Ishikawa (cell line): ENCODE measurements at regions not wholly inside any gene's neighbourhood (a gene's known extent, or its start where the extent isn't known, plus 50 kb on each side); places are given as distances from the start of the nearest gene placed in this dataset.
A peak's percentile ranks its signal among the peaks of the same experiment; 100 is the strongest.

Experiments used
- CEBPB ChIP-seq: IDR thresholded peaks from 2 replicates; pipeline ENCODE4 v1.6.1; 2012
- CREB1 ChIP-seq: IDR thresholded peaks from 2 replicates; pipeline ENCODE4 v1.6.1; 2012; ENCODE audit warnings: low read depth
- EGR1 ChIP-seq: IDR thresholded peaks from 2 replicates; pipeline ENCODE4 v1.6.1; 2012
- EP300 ChIP-seq: IDR thresholded peaks from 2 replicates; pipeline ENCODE4 v1.6.1; 2012; ENCODE audit warnings: borderline replicate concordance
- FOXM1 ChIP-seq: IDR thresholded peaks from 2 replicates; pipeline ENCODE4 v1.6.1; 2012; ENCODE audit warnings: low read depth, borderline replicate concordance
- NFIC ChIP-seq: IDR thresholded peaks from 2 replicates; pipeline ENCODE4 v1.6.1; 2012
- RAD21 ChIP-seq: IDR thresholded peaks from 2 replicates; pipeline ENCODE4 v1.6.1; 2012; ENCODE audit warnings: low read depth
- TAF1 ChIP-seq: IDR thresholded peaks from 2 replicates; pipeline ENCODE4 v1.6.1; 2012; ENCODE audit warnings: low read depth, mild to moderate bottlenecking
- TCF12 ChIP-seq: IDR thresholded peaks from 2 replicates; pipeline ENCODE4 v1.6.1; 2012; ENCODE audit warnings: low read depth
- TEAD4 ChIP-seq: IDR thresholded peaks from 2 replicates; pipeline ENCODE4 v1.6.1; 2012
- YY1 ChIP-seq: IDR thresholded peaks from 2 replicates; pipeline ENCODE4 v1.6.1; 2012; ENCODE audit warnings: low read depth
- ZBTB7A ChIP-seq: IDR thresholded peaks from 2 replicates; pipeline ENCODE4 v1.6.1; 2012; ENCODE audit warnings: low read depth
- TF ChIP-seq, protein P1 (sequence below): IDR thresholded peaks from 2 replicates; pipeline ENCODE4 v1.6.1; 2012
- TF ChIP-seq, protein P2 (sequence below): IDR thresholded peaks from 2 replicates; pipeline ENCODE4 v1.6.1; 2012
- TF ChIP-seq, protein P3 (sequence below): IDR thresholded peaks from 2 replicates; pipeline ENCODE4 v1.6.1; 2012; ENCODE audit warnings: low read depth, mild to moderate bottlenecking

DNA sequence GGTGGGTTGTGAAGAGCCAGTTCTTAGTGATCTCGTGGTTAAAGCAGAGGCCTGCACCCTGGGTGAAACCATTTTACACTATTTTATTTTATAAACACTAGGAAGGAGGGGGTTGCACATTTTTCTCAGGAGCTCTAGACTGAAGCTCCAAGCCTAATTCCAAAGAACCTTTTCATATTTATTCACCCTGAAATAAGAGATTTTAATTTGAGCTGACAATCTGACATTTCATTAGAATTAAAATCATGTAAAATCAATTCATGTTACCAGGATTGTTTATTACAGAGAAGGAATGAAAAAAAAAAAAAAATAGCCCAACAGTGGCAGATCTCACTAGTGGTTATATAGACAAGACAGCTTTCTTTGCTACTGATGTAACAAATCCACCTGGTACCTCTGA, 222.5 kb upstream of the SOX4 start:
- no peak for TF ChIP-seq EGR1
- no peak for TF ChIP-seq YY1
- TF ChIP-seq CREB1, result no peak
- TF ChIP-seq EP300, result no peak

DNA sequence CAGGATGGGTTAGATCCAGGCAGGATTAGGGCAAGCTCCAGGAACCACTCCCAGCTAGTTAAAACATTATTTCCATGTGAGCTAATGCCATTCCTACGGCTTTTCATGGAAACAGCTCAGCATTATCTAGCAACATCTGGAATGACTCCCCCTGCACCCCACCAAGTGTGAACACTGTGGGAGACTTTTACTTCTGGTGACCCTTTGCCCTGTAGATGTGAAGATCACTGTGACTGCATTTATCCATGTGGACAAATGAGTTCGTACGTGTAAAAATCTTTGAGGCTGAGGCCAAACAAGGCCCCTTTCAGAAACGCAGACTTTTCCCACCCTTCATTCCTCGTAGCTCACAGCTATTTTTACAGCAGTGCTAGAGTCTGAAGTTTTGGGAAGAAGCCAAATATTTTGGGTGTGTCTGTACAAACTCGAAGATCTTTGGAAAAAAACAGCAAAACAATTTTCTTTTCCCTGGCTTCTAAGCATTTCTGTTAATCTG, 221.8 kb upstream of the SOX4 start:
- TF ChIP-seq NFIC, result peak; percentile 57; the same call in 1 of the 2 replicates
- no peak for TF ChIP-seq FOXM1

DNA sequence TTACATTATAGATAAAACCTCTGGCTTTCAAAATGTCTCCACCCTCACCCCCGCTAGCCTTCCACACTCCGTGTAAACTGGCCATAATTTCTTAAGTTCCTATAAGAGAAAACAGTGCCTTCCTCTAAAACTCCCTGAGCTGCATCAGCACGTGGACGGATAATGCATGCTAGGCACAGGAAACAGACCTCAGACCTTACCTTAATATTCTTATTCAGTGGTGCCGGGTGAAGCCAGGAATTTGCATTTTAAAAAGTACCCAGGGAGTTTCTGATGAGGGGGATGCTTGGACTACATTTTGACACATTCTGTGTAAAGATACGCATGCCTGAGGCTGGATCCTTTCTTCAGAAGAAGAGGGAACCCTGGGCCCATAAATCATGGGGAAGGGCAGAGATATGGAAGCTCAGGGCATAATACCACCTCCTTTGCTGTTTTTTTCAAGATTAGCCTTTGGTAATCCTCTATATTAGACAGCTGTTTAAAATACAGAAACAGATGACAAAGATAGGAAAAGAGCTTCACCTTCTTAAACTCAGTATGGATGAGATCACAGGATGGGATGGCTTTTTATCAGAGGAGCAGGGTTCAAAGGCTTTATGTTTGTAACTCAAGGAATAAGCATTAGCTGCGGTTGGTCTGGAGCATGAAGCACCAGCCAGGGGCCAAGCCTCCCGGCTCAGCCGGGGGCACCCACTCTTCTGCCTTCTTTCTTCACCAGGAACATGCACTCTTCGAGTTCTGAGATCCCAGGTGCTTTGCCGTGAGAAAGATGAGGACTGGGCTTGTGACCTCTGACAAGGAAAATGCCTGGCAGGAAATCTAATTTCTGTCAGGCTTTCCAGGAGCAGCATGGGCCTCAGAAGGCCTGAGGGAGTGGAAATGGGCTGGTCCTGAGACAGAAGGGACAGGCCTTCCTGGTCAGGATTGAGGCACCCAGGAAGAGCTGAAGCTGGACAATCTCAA, 218.1 kb upstream of the SOX4 start:
- TF ChIP-seq FOXM1 (no peak), EP300 (no peak), CREB1 (no peak), RAD21 (no peak), ZBTB7A (no peak), TEAD4 (no peak), CEBPB (no peak), NFIC (no peak), YY1 (no peak), TCF12 (no peak), TAF1 (no peak), EGR1 (no peak)
- TF ChIP-seq, protein P1, sequence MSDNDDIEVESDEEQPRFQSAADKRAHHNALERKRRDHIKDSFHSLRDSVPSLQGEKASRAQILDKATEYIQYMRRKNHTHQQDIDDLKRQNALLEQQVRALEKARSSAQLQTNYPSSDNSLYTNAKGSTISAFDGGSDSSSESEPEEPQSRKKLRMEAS, result no peak
- TF ChIP-seq, protein P2, sequence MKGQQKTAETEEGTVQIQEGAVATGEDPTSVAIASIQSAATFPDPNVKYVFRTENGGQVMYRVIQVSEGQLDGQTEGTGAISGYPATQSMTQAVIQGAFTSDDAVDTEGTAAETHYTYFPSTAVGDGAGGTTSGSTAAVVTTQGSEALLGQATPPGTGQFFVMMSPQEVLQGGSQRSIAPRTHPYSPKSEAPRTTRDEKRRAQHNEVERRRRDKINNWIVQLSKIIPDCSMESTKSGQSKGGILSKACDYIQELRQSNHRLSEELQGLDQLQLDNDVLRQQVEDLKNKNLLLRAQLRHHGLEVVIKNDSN, result no peak
- TF ChIP-seq, protein P3, sequence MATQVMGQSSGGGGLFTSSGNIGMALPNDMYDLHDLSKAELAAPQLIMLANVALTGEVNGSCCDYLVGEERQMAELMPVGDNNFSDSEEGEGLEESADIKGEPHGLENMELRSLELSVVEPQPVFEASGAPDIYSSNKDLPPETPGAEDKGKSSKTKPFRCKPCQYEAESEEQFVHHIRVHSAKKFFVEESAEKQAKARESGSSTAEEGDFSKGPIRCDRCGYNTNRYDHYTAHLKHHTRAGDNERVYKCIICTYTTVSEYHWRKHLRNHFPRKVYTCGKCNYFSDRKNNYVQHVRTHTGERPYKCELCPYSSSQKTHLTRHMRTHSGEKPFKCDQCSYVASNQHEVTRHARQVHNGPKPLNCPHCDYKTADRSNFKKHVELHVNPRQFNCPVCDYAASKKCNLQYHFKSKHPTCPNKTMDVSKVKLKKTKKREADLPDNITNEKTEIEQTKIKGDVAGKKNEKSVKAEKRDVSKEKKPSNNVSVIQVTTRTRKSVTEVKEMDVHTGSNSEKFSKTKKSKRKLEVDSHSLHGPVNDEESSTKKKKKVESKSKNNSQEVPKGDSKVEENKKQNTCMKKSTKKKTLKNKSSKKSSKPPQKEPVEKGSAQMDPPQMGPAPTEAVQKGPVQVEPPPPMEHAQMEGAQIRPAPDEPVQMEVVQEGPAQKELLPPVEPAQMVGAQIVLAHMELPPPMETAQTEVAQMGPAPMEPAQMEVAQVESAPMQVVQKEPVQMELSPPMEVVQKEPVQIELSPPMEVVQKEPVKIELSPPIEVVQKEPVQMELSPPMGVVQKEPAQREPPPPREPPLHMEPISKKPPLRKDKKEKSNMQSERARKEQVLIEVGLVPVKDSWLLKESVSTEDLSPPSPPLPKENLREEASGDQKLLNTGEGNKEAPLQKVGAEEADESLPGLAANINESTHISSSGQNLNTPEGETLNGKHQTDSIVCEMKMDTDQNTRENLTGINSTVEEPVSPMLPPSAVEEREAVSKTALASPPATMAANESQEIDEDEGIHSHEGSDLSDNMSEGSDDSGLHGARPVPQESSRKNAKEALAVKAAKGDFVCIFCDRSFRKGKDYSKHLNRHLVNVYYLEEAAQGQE, result no peak

DNA sequence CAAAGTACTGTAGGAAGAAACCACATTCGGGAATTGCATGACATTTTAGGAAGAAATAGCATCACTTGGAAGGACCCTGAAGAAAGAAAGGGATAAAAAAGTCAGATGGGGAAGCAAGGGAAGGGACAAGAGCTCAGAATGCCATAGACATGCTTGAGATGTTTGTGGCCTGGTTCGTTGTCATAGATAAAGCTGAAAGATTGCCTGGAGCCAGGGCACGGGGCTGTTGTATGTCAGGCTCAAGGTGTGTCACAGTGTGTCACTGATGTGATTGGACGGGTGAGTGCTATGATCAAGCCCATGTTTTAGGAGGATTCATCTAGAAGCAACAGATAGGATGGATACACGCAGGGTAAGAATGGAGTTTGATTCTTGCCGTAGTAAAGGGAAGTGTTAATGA, 216.2 kb upstream of the SOX4 start:
- TF ChIP-seq YY1 (no peak), ZBTB7A (no peak), FOXM1 (no peak), EGR1 (no peak)
- TF ChIP-seq, protein P3, result no peak
- TF ChIP-seq, protein P2, result no peak

DNA sequence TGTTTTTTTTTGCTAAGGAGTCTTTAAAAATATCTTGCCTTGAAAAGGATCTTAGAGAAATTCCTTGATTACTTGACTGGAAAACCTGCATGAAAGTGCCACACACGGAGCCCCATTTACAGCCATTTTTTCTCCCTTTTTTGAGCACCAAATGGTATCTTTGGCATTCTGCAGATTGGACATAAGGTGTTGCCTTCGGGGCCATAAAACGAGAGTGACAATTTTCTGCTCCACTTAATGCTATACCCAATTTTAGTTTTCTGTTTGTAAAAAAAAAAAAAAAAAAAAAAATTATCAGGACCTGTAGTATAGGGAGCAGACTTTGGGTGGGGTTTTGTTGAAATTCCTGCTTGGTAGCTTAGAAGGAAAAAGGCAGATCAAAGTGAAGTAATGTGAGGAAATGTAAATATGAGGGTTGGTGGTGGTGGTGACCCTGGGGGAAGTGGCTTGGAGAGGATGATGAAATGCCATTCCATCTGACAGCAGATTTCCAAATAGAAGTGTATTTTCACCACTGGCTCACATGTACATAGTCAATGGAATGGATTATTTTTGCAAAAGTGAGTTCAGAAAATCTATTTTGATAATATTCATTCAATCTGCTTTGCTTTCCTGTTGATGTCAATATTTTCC, 212.1 kb upstream of the SOX4 start:
- TF ChIP-seq CEBPB, result no peak
- TF ChIP-seq, protein P1, result no peak
- no peak for TF ChIP-seq YY1
- TF ChIP-seq ZBTB7A, result no peak
- TF ChIP-seq, protein P3, result no peak
- TF ChIP-seq EP300, result no peak
- TF ChIP-seq RAD21, result no peak
- TF ChIP-seq, protein P2, result no peak
- no peak for TF ChIP-seq TCF12
- TF ChIP-seq EGR1, result no peak
- no peak for TF ChIP-seq NFIC
- TF ChIP-seq CREB1, result no peak
- TF ChIP-seq TEAD4, result no peak
